HepG2 (cell line): ENCODE measurements at regions not wholly inside any gene's neighbourhood (a gene's known extent, or its start where the extent isn't known, plus 50 kb on each side); places are given as distances from the start of the nearest gene placed in this dataset.

Experiments used
- ATAC-seq: fragments of 200-7000 bp; cut with Tn5 transposase; 3 replicates; pipeline ENCODE4 v1.9.1; 2020; ENCODE audit warnings: mild to moderate bottlenecking, moderate library complexity
- BruUV-seq: library from RNA; stranded (reverse); fragments of 400-500 nt; replicated peaks from 2 replicates; lab custom pipeline; 2021; lab: Mats Ljungman, UMichigan
- CTCF ChIA-PET: fragments of 300-600 bp; formaldehyde crosslinking; extraction: SDS; loops from one replicate; lab custom pipeline; 2021; ENCODE audit warnings: low total read pairs, inconsistent platforms, low intra/inter-chr PET ratio; lab: Yijun Ruan, JAX
- POLR2A ChIA-PET: fragments of 350-600 bp; sonication (Branson Sonifier 250); formaldehyde crosslinking; loops from one replicate; lab custom pipeline; 2020; ENCODE audit warnings: antibody characterized with exemption, inconsistent platforms; lab: Yijun Ruan, JAX
- DNase-seq: peaks from one replicate; pipeline ENCODE4 v3.0.0-alpha.2; 2015; ENCODE audit warnings: low spot score
- FAIRE-seq: peaks from 3 replicates; lab custom pipeline; 2011; peaks lifted over from hg19 to GRCh38; lab: Jason Lieb, UNC
- H2AFZ ChIP-seq: one replicate; pipeline ENCODE4 v1.6.1; 2011; ENCODE audit warnings: low read length, inconsistent platforms
- H3K27ac ChIP-seq: fragments of 300-600 bp; 3 replicates; pipeline ENCODE4 v1.8.0; 2011; ENCODE audit warnings: mixed run types, mild to moderate bottlenecking, mixed read lengths, low read length, inconsistent platforms; ENCODE audit not compliant: insufficient read depth; ENCODE audit errors: extremely low read length
- H3K27me3 ChIP-seq, 2 experiments: fragments of 200-600 bp in 1 of 2; 2 replicates in 1 of 2; 3 replicates in 1 of 2; pipeline versions ENCODE4 v1.6.0 to v1.8.0; 2011; ENCODE audit warnings: low read length in 2 of 2, mild to moderate bottlenecking in 2 of 2, moderate library complexity in 2 of 2, inconsistent platforms in 1 of 2; ENCODE audit not compliant: insufficient read depth in 2 of 2, control insufficient read depth in 1 of 2
- H3K36me3 ChIP-seq, 2 experiments: fragments of 200-600 bp in 1 of 2; replicated peaks in 1 of 2; 2 replicates in 1 of 2; 3 replicates in 1 of 2; pipeline versions ENCODE4 v1.5.1 to v1.8.0; 2011; ENCODE audit warnings: low read length in 2 of 2, inconsistent platforms in 1 of 2; ENCODE audit not compliant: insufficient read depth in 2 of 2, control insufficient read depth in 1 of 2
- H3K4me1 ChIP-seq: 2 replicates; pipeline ENCODE4 v1.5.1; 2012; ENCODE audit warnings: low read length, inconsistent platforms; ENCODE audit not compliant: insufficient read depth
- H3K4me2 ChIP-seq: 2 replicates; pipeline ENCODE4 v1.6.0; 2011; ENCODE audit warnings: low read depth, low read length, inconsistent platforms
- H3K4me3 ChIP-seq, 3 experiments: fragments of 200-600 bp in 1 of 3; sonication (generic), shearing (Covaris generic) in 1 of 3; replicated peaks in 1 of 3; 2 replicates each; pipeline ENCODE4 v1.5.1; 2011 to 2016; ENCODE audit warnings: low read length in 3 of 3, inconsistent platforms in 2 of 3, low read depth in 2 of 3, mild to moderate bottlenecking in 2 of 3, control low read depth in 1 of 3, mixed read lengths in 1 of 3; ENCODE audit not compliant: insufficient read depth in 1 of 3
- H3K79me2 ChIP-seq: one replicate; pipeline ENCODE4 v1.6.1; 2011; ENCODE audit warnings: low read length, inconsistent platforms; ENCODE audit not compliant: insufficient read depth
- H3K9ac ChIP-seq: 2 replicates; pipeline ENCODE4 v1.6.0; 2011; ENCODE audit warnings: mild to moderate bottlenecking, low read depth, low read length, inconsistent platforms; ENCODE audit not compliant: insufficient read depth
- H3K9me3 ChIP-seq: 2 replicates; pipeline ENCODE4 v1.5.1; 2012; ENCODE audit warnings: mild to moderate bottlenecking, low read length
- H4K20me1 ChIP-seq: 2 replicates; pipeline ENCODE4 v1.6.0; 2011; ENCODE audit warnings: inconsistent platforms, mild to moderate bottlenecking, low read length, moderate library complexity; ENCODE audit not compliant: insufficient read depth
- CBFB ChIP-seq: sonication (generic); formaldehyde crosslinking; IDR thresholded peaks from 2 replicates; pipeline ENCODE4 v1.4.0; 2020; ENCODE audit warnings: missing genetic modification reagents
- FOSL1 ChIP-seq: sonication (generic); formaldehyde crosslinking; IDR thresholded peaks from 2 replicates; pipeline ENCODE4 v1.9.0; 2021; ENCODE audit warnings: missing genetic modification reagents, borderline replicate concordance
- NFATC3 ChIP-seq: sonication (generic); formaldehyde crosslinking; IDR thresholded peaks from 2 replicates; pipeline ENCODE4 v1.5.1; 2020; ENCODE audit warnings: mild to moderate bottlenecking, missing genetic modification reagents
- NFE2L1 ChIP-seq: sonication (generic); formaldehyde crosslinking; IDR thresholded peaks from 2 replicates; pipeline ENCODE4 v1.4.0; 2020; ENCODE audit warnings: missing genetic modification reagents, mild to moderate bottlenecking, borderline replicate concordance
- RARA ChIP-seq: IDR thresholded peaks from 2 replicates; pipeline ENCODE4 v1.6.1; 2016; ENCODE audit warnings: missing genetic modification reagents, missing compliant biosample characterization
- RBM39 ChIP-seq: fragments of 200-400 bp; formaldehyde crosslinking; IDR thresholded peaks from one replicate; pipeline ENCODE4 v1.6.1; 2018; ENCODE audit warnings: antibody characterized with exemption, mild to moderate bottlenecking, low read depth, low read length; ENCODE audit not compliant: poor library complexity, severe bottlenecking
- SMC3 ChIP-seq: IDR thresholded peaks from 2 replicates; pipeline ENCODE4 v1.6.1; 2011; ENCODE audit warnings: low read length, improper control_type of control experiment
- SNAPC2 ChIP-seq: sonication (generic); formaldehyde crosslinking; IDR thresholded peaks from 2 replicates; pipeline ENCODE4 v1.8.1; 2022; ENCODE audit warnings: mild to moderate bottlenecking, missing genetic modification reagents
- SOX13 ChIP-seq, 3 experiments: fragments of 450-650 bp in 1 of 3; sonication (generic) in 1 of 3; formaldehyde crosslinking in 1 of 3; IDR thresholded peaks in 2 of 3; conservative IDR thresholded peaks in 1 of 3; 2 replicates each; pipeline versions ENCODE4 v1.5.0 to v1.6.1; 2016 to 2020; ENCODE audit warnings: antibody characterized with exemption in 1 of 3, mild to moderate bottlenecking in 1 of 3, missing compliant biosample characterization in 1 of 3, missing genetic modification reagents in 1 of 3, moderate library complexity in 1 of 3
- WGBS: methylation state at CpG from one replicate; pipeline ENCODE4 v1.1.6; 2017; ENCODE audit warnings: low lambda C conversion rate; 5-methylcytosine and 5-hydroxymethylcytosine counted together
- in situ Hi-C: cut with HindIII; loops from 2 replicates; pipeline ENCODE4 v1.10.0; 2017; ENCODE audit warnings: low pct_unique_long_range_greater_than_20kb; ENCODE audit not compliant: extremely low pct_ligation_motif_present
- intact Hi-C: fragments of 100-400 bp; cut with micrococcal nuclease; formaldehyde crosslinking; loops from one replicate; pipeline ENCODE4 v1.10.0; 2022; ENCODE audit not compliant: unreplicated experiment
- TF ChIP-seq, protein P1 (sequence below): sonication (generic); formaldehyde crosslinking; IDR thresholded peaks from 2 replicates; pipeline ENCODE4 v1.8.0; 2022; ENCODE audit warnings: mild to moderate bottlenecking, missing genetic modification reagents, moderate library complexity
- TF ChIP-seq, protein P2 (sequence below): IDR thresholded peaks from 2 replicates; pipeline ENCODE4 v1.6.1; 2016; ENCODE audit warnings: mild to moderate bottlenecking, missing biosample characterization, missing genetic modification reagents
- TF ChIP-seq, protein P3 (sequence below): IDR thresholded peaks from 2 replicates; pipeline ENCODE4 v1.6.1; 2016; ENCODE audit warnings: missing biosample characterization, missing genetic modification reagents, low read depth
- TF ChIP-seq, protein P4 (sequence below): sonication (generic); formaldehyde crosslinking; conservative IDR thresholded peaks from 2 replicates; pipeline ENCODE4 v1.5.0; 2020; ENCODE audit warnings: missing genetic modification reagents

DNA sequence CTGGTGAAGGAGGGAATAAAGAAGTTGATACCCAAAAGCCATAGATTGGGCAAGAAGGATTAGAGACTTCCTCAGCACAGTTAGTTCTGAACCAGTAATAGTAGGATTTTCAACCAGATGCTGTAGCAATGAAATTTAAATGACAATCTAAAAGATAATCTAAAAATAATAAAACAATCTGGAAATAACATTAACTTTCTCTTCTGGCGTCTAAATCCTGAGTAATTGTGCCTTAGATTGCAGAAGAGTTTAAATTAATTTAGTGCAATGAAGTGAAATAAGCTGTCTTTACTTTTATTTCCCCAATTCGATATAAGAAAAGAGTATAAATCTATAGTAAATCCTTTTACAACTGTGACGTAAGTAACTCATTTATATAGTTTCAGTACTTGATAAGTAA, 186.8 kb upstream of the DOK6 start:
- CTCF ChIA-PET: no interaction called here
- TF ChIP-seq, protein P1, sequence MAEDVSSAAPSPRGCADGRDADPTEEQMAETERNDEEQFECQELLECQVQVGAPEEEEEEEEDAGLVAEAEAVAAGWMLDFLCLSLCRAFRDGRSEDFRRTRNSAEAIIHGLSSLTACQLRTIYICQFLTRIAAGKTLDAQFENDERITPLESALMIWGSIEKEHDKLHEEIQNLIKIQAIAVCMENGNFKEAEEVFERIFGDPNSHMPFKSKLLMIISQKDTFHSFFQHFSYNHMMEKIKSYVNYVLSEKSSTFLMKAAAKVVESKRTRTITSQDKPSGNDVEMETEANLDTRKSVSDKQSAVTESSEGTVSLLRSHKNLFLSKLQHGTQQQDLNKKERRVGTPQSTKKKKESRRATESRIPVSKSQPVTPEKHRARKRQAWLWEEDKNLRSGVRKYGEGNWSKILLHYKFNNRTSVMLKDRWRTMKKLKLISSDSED (CRISPR knock-in tag): no peak
- no peak for TF ChIP-seq FOSL1 (CRISPR knock-in tag)
- no peak for TF ChIP-seq NFATC3
- TF ChIP-seq, protein P2, sequence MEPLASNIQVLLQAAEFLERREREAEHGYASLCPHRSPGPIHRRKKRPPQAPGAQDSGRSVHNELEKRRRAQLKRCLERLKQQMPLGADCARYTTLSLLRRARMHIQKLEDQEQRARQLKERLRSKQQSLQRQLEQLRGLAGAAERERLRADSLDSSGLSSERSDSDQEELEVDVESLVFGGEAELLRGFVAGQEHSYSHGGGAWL (CRISPR knock-in tag): no peak
- TF ChIP-seq RBM39: no peak
- DNase-seq: no peak

DNA sequence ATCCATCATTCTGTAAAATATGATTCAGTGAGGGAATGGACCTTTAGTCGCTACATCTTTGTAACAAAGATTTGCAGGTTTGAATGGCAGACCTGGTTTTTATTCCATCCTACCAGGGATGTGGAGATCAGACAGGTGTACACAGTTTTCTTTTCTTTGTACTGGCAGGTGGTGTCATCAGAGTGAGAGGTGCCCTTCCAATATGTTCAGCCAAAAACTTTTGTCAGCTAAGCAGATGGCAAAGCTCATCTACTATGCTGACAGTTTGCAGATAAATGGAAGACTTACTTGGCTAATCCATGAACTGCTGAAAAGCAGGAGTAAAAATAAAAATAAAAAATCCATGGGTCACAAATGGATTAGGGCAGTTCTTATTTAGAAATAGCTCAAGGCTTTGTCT, 185.5 kb upstream of the DOK6 start:
- no peaks in the 10 kb centered on the region for H3K9me3 ChIP-seq
- ATAC-seq (no peak), FAIRE-seq (no peak), DNase-seq (no peak)
- H2AFZ ChIP-seq: no peak overlapping the region
- H3K79me2 ChIP-seq: no peaks in the 10 kb centered on the region
- H3K4me3 ChIP-seq: no peak overlapping the region
- no peaks in the 10 kb centered on the region for H4K20me1 ChIP-seq
- H3K36me3 ChIP-seq: no peaks in the 10 kb centered on the region
- no TSS peak for BruUV-seq
- POLR2A ChIA-PET: no interaction called here
- in situ Hi-C loops (no loop called here), intact Hi-C loops (loop anchor here (5.0 kb wide), 1 partner anchor 458 kb away; no protein-coding TSS in a partner anchor)
- no peak overlapping the region for H3K27ac ChIP-seq
- H3K27me3 ChIP-seq: no peaks in the 10 kb centered on the region
- no peak overlapping the region for H3K9ac ChIP-seq
- H3K4me2 ChIP-seq: no peak overlapping the region
- 80% methylated on average over 1 of the region's 1 CpG for WGBS
- no peaks in the 10 kb centered on the region for H3K4me1 ChIP-seq
- CTCF ChIA-PET: no interaction called here
- TF ChIP-seq SNAPC2 (CRISPR knock-in tag): no peak
- no peak for TF ChIP-seq SMC3
- TF ChIP-seq, protein P3, sequence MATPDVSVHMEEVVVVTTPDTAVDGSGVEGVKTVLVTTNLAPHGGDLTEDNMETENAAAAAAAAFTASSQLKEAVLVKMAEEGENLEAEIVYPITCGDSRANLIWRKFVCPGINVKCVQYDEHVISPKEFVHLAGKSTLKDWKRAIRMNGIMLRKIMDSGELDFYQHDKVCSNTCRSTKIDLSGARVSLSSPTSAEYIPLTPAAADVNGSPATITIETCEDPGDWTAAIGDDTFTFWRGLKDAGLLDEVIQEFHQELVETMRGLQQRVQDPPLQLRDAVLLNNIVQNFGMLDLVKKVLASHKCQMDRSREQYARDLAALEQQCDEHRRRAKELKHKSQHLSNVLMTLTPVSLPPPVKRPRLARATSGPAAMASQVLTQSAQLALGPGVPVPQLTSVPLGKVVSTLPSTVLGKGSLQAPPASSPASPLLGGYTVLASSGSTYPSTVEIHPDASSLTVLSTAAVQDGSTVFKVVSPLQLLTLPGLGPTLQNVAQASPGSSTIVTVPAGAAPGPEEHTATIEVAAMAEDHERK: no peak
- TF ChIP-seq CBFB (CRISPR knock-in tag): no peak
- no peak for TF ChIP-seq RARA
- no peak for TF ChIP-seq SOX13 (IDR thresholded peaks at IDR 0.05)
- no peak for TF ChIP-seq SOX13 (CRISPR knock-in tag; conservative IDR thresholded peaks at IDR 0.05 in 1 of 2, IDR thresholded peaks at IDR 0.05 in 1 of 2)
- TF ChIP-seq NFE2L1: no peak
- TF ChIP-seq, protein P4, sequence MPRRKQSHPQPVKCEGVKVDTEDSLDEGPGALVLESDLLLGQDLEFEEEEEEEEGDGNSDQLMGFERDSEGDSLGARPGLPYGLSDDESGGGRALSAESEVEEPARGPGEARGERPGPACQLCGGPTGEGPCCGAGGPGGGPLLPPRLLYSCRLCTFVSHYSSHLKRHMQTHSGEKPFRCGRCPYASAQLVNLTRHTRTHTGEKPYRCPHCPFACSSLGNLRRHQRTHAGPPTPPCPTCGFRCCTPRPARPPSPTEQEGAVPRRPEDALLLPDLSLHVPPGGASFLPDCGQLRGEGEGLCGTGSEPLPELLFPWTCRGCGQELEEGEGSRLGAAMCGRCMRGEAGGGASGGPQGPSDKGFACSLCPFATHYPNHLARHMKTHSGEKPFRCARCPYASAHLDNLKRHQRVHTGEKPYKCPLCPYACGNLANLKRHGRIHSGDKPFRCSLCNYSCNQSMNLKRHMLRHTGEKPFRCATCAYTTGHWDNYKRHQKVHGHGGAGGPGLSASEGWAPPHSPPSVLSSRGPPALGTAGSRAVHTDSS (CRISPR knock-in tag): no peak

More for the DNA sequence above, 186.8 kb upstream of the DOK6 start:
- Histone ChIP-seq H3K27me3 (no peaks in the 10 kb centered on the region), H3K27ac (no peak overlapping the region), H4K20me1 (no peaks in the 10 kb centered on the region), H3K9me3 (no peaks in the 10 kb centered on the region), H3K4me2 (no peak overlapping the region), H3K4me1 (no peaks in the 10 kb centered on the region), H3K79me2 (no peaks in the 10 kb centered on the region), H3K4me3 (no peak overlapping the region), H2AFZ (no peak overlapping the region), H3K36me3 (no peaks in the 10 kb centered on the region), H3K9ac (no peak overlapping the region)
- BruUV-seq: no TSS peak
- ATAC-seq (no peak), FAIRE-seq (no peak)
- in situ Hi-C loops: no loop called here
- POLR2A ChIA-PET: no interaction called here
- intact Hi-C loops: no loop called here
- WGBS: 25% methylated on average over 3 of the region's 3 CpGs
